ENCODE measurements at regions not wholly inside any gene's neighbourhood (a gene's known extent, or its start where the extent isn't known, plus 50 kb on each side); places are given as distances from the start of the nearest gene placed in this dataset.
A peak's percentile ranks its signal among the peaks of the same experiment; 100 is the strongest.

DNA sequence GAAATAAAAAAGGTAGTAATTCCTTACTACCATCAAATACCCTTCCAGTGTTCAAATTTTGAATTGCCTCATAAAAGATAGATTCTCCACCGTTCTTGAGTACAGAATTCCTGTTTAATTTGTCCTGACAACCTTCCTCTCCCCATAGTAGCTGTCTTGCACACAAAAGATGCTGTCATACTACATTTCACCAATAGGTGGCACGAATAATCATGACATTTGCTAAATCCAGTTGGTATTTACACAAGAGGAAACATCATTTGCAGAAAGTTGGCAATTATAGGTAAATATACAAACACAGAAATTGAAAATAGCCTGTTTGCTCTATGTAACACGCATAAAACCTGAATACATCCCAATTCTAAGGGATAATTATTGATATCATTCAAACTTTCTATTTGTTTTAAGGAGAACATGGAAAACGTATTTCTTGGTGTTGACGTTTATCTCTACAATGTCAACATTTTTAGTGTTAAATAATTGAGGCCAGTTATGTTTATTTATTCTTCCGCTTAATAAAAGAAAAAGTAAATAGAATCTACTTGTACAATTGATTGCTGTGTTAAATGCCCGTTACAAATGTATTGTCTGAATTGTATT, 58.3 kb upstream of the CLDN10 start:
- peak; percentile 93 for FAIRE-seq
- H3K4me3 Mint-ChIP-seq (ENCODE audit: unreplicated experiment) = no peak overlapping the region
- H3K36me3 ChIP-seq (ENCODE audit: insufficient read depth, low read length) = no peaks in the 10 kb centered on the region

DNA sequence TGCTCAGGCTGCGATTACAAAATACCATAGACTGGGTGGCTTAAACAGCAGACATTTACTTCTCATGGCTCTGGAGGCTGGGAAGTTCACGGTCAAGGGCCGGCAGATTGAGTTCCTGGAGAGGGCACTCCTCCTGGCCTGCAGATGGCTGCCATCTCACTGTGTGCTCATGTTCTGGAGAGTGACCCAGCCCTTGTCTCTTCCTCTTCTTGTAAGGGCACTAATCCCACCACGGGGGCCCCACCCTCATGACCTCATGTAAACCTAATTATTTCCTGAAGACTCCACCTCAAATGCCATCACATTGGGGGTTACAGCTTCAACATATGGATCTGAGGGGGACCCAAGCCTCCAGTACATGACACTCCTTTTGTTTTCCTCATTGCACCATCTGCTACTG, 56.0 kb upstream of the CLDN10 start:
- Mint-ChIP-seq H3K27ac (ENCODE audit: unreplicated experiment) (no peak overlapping the region), H3K4me1 (ENCODE audit: low read depth, unreplicated experiment) (peaks cover 2% of the 10 kb centered on the region), H3K36me3 (ENCODE audit: low read depth, unreplicated experiment) (no peaks in the 10 kb centered on the region), H3K9me3 (ENCODE audit: unreplicated experiment) (no peaks in the 10 kb centered on the region), H3K27me3 (ENCODE audit: low read depth, unreplicated experiment) (no peaks in the 10 kb centered on the region), H3K4me3 (ENCODE audit: unreplicated experiment) (no peak overlapping the region)
- no peak overlapping the region for H3K4me2 ChIP-seq (ENCODE audit: low read length)
- FAIRE-seq (no peak), DNase-seq (ENCODE audit: low read depth) (no peak)
- no peak overlapping the region for H3K27ac ChIP-seq (ENCODE audit: low read depth, low read length)
- no peaks in the 10 kb centered on the region for H4K20me1 ChIP-seq (ENCODE audit: insufficient read depth, low read length)
- H3K27me3 ChIP-seq (ENCODE audit: insufficient read depth, low read length) = no peaks in the 10 kb centered on the region
- no peak overlapping the region for H3K9ac ChIP-seq (ENCODE audit: low read length)
- peaks cover 4% of the 10 kb centered on the region for H3K9me3 ChIP-seq (ENCODE audit: insufficient read depth, low read depth, low read length)
- H2AFZ ChIP-seq (ENCODE audit: low read depth, low read length) = no peak overlapping the region
- no peaks in the 10 kb centered on the region for H3K79me2 ChIP-seq (ENCODE audit: insufficient read depth, low read length)
- H3K4me1 ChIP-seq (ENCODE audit: insufficient read depth, low read length) = no peaks in the 10 kb centered on the region
- H3K36me3 ChIP-seq (ENCODE audit: insufficient read depth, low read length) = no peaks in the 10 kb centered on the region
- no peak overlapping the region for H3K4me3 ChIP-seq (ENCODE audit: insufficient read depth, low read depth, low read length)
- TF ChIP-seq, protein P1, sequence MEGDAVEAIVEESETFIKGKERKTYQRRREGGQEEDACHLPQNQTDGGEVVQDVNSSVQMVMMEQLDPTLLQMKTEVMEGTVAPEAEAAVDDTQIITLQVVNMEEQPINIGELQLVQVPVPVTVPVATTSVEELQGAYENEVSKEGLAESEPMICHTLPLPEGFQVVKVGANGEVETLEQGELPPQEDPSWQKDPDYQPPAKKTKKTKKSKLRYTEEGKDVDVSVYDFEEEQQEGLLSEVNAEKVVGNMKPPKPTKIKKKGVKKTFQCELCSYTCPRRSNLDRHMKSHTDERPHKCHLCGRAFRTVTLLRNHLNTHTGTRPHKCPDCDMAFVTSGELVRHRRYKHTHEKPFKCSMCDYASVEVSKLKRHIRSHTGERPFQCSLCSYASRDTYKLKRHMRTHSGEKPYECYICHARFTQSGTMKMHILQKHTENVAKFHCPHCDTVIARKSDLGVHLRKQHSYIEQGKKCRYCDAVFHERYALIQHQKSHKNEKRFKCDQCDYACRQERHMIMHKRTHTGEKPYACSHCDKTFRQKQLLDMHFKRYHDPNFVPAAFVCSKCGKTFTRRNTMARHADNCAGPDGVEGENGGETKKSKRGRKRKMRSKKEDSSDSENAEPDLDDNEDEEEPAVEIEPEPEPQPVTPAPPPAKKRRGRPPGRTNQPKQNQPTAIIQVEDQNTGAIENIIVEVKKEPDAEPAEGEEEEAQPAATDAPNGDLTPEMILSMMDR (IDR thresholded peaks at IDR 0.05; ENCODE audit: insufficient read depth, low read depth, low read length) = no peak
- TF ChIP-seq EZH2 (IDR thresholded peaks at IDR 0.05; ENCODE audit: insufficient read depth, low read length) = no peak

More for the DNA sequence above, 58.3 kb upstream of the CLDN10 start:
- Histone ChIP-seq H3K9ac (ENCODE audit: low read length) (no peak overlapping the region), H3K79me2 (ENCODE audit: insufficient read depth, low read length) (no peaks in the 10 kb centered on the region), H3K27ac (ENCODE audit: low read depth, low read length) (no peak overlapping the region), H3K4me3 (ENCODE audit: insufficient read depth, low read depth, low read length) (no peak overlapping the region), H3K4me1 (ENCODE audit: insufficient read depth, low read length) (no peaks in the 10 kb centered on the region), H4K20me1 (ENCODE audit: insufficient read depth, low read length) (no peaks in the 10 kb centered on the region), H3K9me3 (ENCODE audit: insufficient read depth, low read depth, low read length) (no peaks in the 10 kb centered on the region), H3K4me2 (ENCODE audit: low read length) (no peak overlapping the region), H3K27me3 (ENCODE audit: insufficient read depth, low read length) (no peaks in the 10 kb centered on the region), H2AFZ (ENCODE audit: low read depth, low read length) (no peak overlapping the region)
- DNase-seq (ENCODE audit: low read depth) = peak; percentile 46
- TF ChIP-seq EZH2 (IDR thresholded peaks at IDR 0.05; ENCODE audit: insufficient read depth, low read length) = no peak
- TF ChIP-seq, protein P1 (IDR thresholded peaks at IDR 0.05; ENCODE audit: insufficient read depth, low read depth, low read length) = peak; percentile 88
- no peaks in the 10 kb centered on the region for H3K9me3 Mint-ChIP-seq (ENCODE audit: unreplicated experiment)
- H3K27me3 Mint-ChIP-seq (ENCODE audit: low read depth, unreplicated experiment) = no peaks in the 10 kb centered on the region
- H3K36me3 Mint-ChIP-seq (ENCODE audit: low read depth, unreplicated experiment) = no peaks in the 10 kb centered on the region
- H3K27ac Mint-ChIP-seq (ENCODE audit: unreplicated experiment) = no peak overlapping the region
- no peaks in the 10 kb centered on the region for H3K4me1 Mint-ChIP-seq (ENCODE audit: low read depth, unreplicated experiment)

DNA sequence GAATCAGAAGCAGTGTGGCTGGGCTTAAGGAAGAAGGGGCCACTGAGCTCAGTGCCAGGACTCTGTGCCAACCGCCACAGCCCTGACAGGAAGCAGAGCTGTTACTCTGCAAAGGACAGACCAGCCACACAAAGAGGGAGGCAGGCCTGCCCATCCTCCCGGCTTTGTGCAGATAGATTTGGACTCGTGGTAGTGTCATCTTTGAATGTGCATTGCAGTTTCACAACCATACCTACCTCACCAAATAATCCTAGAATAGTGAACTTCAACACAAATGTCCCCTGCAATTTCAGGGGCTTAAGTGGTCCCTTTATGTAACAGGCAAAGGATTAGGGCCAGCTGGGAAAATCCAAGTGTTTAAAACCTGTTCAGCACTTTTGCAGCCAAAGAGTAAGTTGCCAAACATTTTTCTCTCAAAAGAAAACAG, 55.1 kb upstream of the CLDN10 start:
- Histone ChIP-seq H3K4me1 (ENCODE audit: insufficient read depth, low read length) (no peaks in the 10 kb centered on the region), H3K79me2 (ENCODE audit: insufficient read depth, low read length) (no peaks in the 10 kb centered on the region), H4K20me1 (ENCODE audit: insufficient read depth, low read length) (no peaks in the 10 kb centered on the region), H3K36me3 (ENCODE audit: insufficient read depth, low read length) (no peaks in the 10 kb centered on the region), H3K9ac (ENCODE audit: low read length) (no peak overlapping the region), H3K9me3 (ENCODE audit: insufficient read depth, low read depth, low read length) (peaks cover 5% of the 10 kb centered on the region), H3K27ac (ENCODE audit: low read depth, low read length) (no peak overlapping the region), H2AFZ (ENCODE audit: low read depth, low read length) (no peak overlapping the region), H3K4me2 (ENCODE audit: low read length) (no peak overlapping the region), H3K27me3 (ENCODE audit: insufficient read depth, low read length) (no peaks in the 10 kb centered on the region), H3K4me3 (ENCODE audit: insufficient read depth, low read depth, low read length) (no peak overlapping the region)
- TF ChIP-seq EZH2 (IDR thresholded peaks at IDR 0.05; ENCODE audit: insufficient read depth, low read length) = no peak
- TF ChIP-seq, protein P1 (IDR thresholded peaks at IDR 0.05; ENCODE audit: insufficient read depth, low read depth, low read length) = no peak
- peaks cover 2% of the 10 kb centered on the region for H3K4me1 Mint-ChIP-seq (ENCODE audit: low read depth, unreplicated experiment)
- H3K36me3 Mint-ChIP-seq (ENCODE audit: low read depth, unreplicated experiment) = no peaks in the 10 kb centered on the region
- FAIRE-seq = no peak
- H3K27ac Mint-ChIP-seq (ENCODE audit: unreplicated experiment) = no peak overlapping the region
- no peak overlapping the region for H3K4me3 Mint-ChIP-seq (ENCODE audit: unreplicated experiment)
- no peak for DNase-seq (ENCODE audit: low read depth)
- no peaks in the 10 kb centered on the region for H3K9me3 Mint-ChIP-seq (ENCODE audit: unreplicated experiment)
- H3K27me3 Mint-ChIP-seq (ENCODE audit: low read depth, unreplicated experiment) = no peaks in the 10 kb centered on the region
